ENCODE measurements at regions not wholly inside any gene's neighbourhood (a gene's known extent, or its start where the extent isn't known, plus 50 kb on each side); places are given as distances from the start of the nearest gene placed in this dataset.
"Not testable (repeated sequence)": the region's sequence is repeated elsewhere in the genome, so short reads cannot be mapped to it uniquely, and the experiment has no call there.

GRCh38 chr9:135358552-135358940, 121.0 kb upstream of the PPP1R26 start:
- DNase-seq (ENCODE audit: low read depth), result no peak

- DNase-seq (ENCODE audit: low read depth), result no peak
Observed at GRCh38 chr9:135359764-135360163, 119.8 kb upstream of the PPP1R26 start.

- no peak for DNase-seq (ENCODE audit: low read depth)
Observed at GRCh38 chr9:135360617-135361016, 119.0 kb upstream of the PPP1R26 start.

GRCh38 chr9:135361668-135362067, 117.9 kb upstream of the PPP1R26 start:
- DNase-seq (ENCODE audit: low read depth), result not testable (repeated sequence)

- DNase-seq (ENCODE audit: low read depth), result no peak
Observed at GRCh38 chr9:135363596-135363995, 116.0 kb upstream of the PPP1R26 start.

GRCh38 chr9:135365013-135365768, 114.4 kb upstream of the PPP1R26 start:
- no peak for DNase-seq (ENCODE audit: low read depth)

- DNase-seq (ENCODE audit: low read depth), result no peak
Observed at GRCh38 chr9:135366104-135366503, 113.5 kb upstream of the PPP1R26 start.

- DNase-seq (ENCODE audit: low read depth), result no peak
Observed at GRCh38 chr9:135369412-135369990, 110.1 kb upstream of the PPP1R26 start.

- DNase-seq (ENCODE audit: low read depth), result no peak
Observed at GRCh38 chr9:135370411-135371375, 108.9 kb upstream of the PPP1R26 start.

GRCh38 chr9:135371535-135371934, 108.0 kb upstream of the PPP1R26 start:
- no peak for DNase-seq (ENCODE audit: low read depth)

GRCh38 chr9:135372036-135372435, 107.5 kb upstream of the PPP1R26 start:
- DNase-seq (ENCODE audit: low read depth), result no peak

GRCh38 chr9:135372501-135373008, 107.0 kb upstream of the PPP1R26 start:
- no peak for DNase-seq (ENCODE audit: low read depth)

- DNase-seq (ENCODE audit: low read depth), result no peak
Observed at GRCh38 chr9:135373151-135373685, 106.4 kb upstream of the PPP1R26 start.

GRCh38 chr9:135373820-135374219, 105.8 kb upstream of the PPP1R26 start:
- DNase-seq (ENCODE audit: low read depth), result no peak

GRCh38 chr9:135374591-135374990, 105.0 kb upstream of the PPP1R26 start:
- DNase-seq (ENCODE audit: low read depth), result no peak

- no peak for DNase-seq (ENCODE audit: low read depth)
Observed at GRCh38 chr9:135375001-135375400, 104.6 kb upstream of the PPP1R26 start.

- DNase-seq (ENCODE audit: low read depth), result no peak
Observed at GRCh38 chr9:135376511-135377265, 102.9 kb upstream of the PPP1R26 start.

GRCh38 chr9:135377431-135377830, 102.2 kb upstream of the PPP1R26 start:
- no peak for DNase-seq (ENCODE audit: low read depth)

GRCh38 chr9:135378751-135379150, 100.8 kb upstream of the PPP1R26 start:
- DNase-seq (ENCODE audit: low read depth), result no peak

- no peak for DNase-seq (ENCODE audit: low read depth)
Observed at GRCh38 chr9:135379540-135380267, 99.9 kb upstream of the PPP1R26 start.

Measured in stimulated activated CD8-positive, alpha-beta memory T cell treated with anti-CD3 and anti-CD28 coated beads, Interleukin-7, amount 100 ng/mL, for 24 hours (primary cell).